GM12892 (cell line): ENCODE measurements at regions not wholly inside any gene's neighbourhood (a gene's known extent, or its start where the extent isn't known, plus 50 kb on each side); places are given as distances from the start of the nearest gene placed in this dataset.

Experiments
- POLR2A ChIP-seq: IDR thresholded peaks from 2 replicates; pipeline ENCODE4 v1.6.1; 2011; ENCODE audit warnings: low read depth, low read length, control low read depth
- POLR2AphosphoS5 ChIP-seq: IDR thresholded peaks from 2 replicates; pipeline ENCODE4 v1.6.1; 2011; ENCODE audit warnings: low read depth, low read length, control low read depth

DNA sequence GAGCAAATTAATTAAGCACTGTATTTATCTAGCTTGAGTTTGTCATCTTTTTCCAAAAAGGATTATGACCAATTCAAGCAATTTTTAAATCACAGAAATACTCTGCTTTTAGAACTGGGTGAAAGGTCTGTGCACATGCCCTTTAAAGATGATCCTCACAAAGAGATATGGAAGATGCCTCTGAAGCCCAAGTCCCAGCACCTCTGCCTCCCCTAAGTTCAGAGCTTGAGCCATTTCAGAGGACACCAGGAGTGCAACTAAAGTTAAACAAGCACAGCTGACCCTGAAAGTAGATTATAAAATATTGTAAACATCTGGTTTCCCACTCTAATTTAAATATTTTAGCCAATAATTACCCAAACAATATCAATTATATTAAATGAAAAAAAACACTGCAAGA lies 139.5 kb upstream of the BEND6 start:
- TF ChIP-seq POLR2A (no peak), POLR2AphosphoS5 (no peak)
